ENCODE measurements at regions not wholly inside any gene's neighbourhood (a gene's known extent, or its start where the extent isn't known, plus 50 kb on each side); places are given as distances from the start of the nearest gene placed in this dataset.
"Not testable (repeated sequence)": the region's sequence is repeated elsewhere in the genome, so short reads cannot be mapped to it uniquely, and the experiment has no call there.

GRCh38 chr20:26214991-26215390 lies 518.3 kb upstream of the ZNF337 start:
- Histone ChIP-seq H3K9me3 (no peaks in the 10 kb centered on the region), H3K4me3 (no peak overlapping the region), H3K36me3 (no peaks in the 10 kb centered on the region), H3K27ac (no peak overlapping the region), H3K27me3 (no peaks in the 10 kb centered on the region), H3K9ac (ENCODE audit: low read depth in 2 of 2, low read length in 2 of 2) (no peak overlapping the region), H3K4me1 (no peaks in the 10 kb centered on the region)
- intact Hi-C loops (cut with DNase I), result no loop called here
- no peak for DNase-seq
- no peak for TF ChIP-seq CTCF (IDR thresholded peaks at IDR 0.05)

DNA sequence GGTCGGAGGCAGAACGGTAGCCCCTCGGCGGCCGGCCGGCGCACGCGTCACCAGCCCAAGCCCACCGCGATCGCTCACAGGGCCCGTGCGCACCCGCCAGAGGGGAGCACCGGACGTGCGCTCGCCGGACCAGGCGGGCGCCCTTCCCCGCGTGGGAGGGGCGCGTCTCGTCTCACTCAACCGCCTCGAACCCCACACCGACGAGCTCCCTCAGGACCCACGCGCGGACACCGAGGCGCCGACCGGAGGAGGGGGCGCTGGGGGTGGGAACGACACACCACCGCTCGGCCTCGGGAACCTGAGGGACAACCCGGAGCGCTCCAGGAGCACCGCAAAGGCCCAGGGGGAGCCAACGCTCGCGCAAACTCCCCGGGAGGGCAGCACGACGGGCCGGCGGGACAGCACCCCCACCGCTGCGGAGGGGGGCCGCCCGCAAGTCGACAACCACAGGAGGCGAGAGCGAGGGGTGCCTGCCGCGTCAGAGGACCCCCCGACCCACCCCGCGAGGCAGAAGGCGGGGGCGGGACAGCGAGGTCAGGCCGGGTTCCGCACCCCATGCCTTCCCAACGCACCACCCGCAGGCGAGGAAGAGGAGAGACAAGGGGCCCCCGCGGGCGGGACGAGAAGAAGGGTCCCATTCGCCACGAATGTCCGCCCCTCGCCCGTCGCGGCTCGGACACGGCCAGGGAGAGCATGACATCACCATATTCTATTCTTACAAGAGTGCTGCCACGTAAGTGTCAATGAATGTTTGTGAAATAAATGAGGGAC lies 512.7 kb upstream of the ZNF337 start:
- Histone ChIP-seq H3K9me3 (no peaks in the 10 kb centered on the region), H3K36me3 (no peaks in the 10 kb centered on the region), H3K9ac (ENCODE audit: low read depth in 2 of 2, low read length in 2 of 2) (no peak overlapping the region), H3K27me3 (peaks cover 13% of the 10 kb centered on the region), H3K4me3 (no peak overlapping the region), H3K4me1 (no peaks in the 10 kb centered on the region), H3K27ac (no peak overlapping the region)
- no peak for DNase-seq
- intact Hi-C loops (cut with DNase I), result no loop called here
- TF ChIP-seq CTCF (IDR thresholded peaks at IDR 0.05), result no peak

GRCh38 chr20:26208296-26209091 lies 511.8 kb upstream of the ZNF337 start:
- H3K36me3 ChIP-seq, result no peaks in the 10 kb centered on the region
- intact Hi-C loops (cut with DNase I), result no loop called here
- peaks cover 13% of the 10 kb centered on the region for H3K27me3 ChIP-seq
- DNase-seq, result no peak
- H3K9me3 ChIP-seq, result no peaks in the 10 kb centered on the region
- H3K27ac ChIP-seq, result no peak overlapping the region
- no peaks in the 10 kb centered on the region for H3K4me1 ChIP-seq
- no peak overlapping the region for H3K4me3 ChIP-seq
- no peak for TF ChIP-seq CTCF (IDR thresholded peaks at IDR 0.05)
- no peak overlapping the region for H3K9ac ChIP-seq (ENCODE audit: low read depth in 2 of 2, low read length in 2 of 2)

DNA sequence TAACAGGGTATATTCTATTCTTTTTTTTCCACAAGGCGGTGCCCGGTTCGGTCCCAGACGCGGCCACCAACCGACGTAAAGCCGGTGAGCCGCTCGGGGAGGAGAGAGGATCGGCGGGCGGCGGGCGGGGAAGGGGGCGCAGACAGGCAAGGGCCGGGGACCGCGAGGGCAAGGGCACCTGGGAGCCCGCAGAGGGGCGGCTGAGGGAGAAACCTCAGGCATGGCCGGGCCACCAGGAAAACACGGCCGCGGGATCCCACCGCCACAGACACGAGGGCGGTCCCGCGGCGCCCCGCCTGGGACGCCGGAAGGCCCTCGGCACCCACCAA lies 511.3 kb upstream of the ZNF337 start:
- intact Hi-C loops (cut with DNase I); H3K9ac ChIP-seq (ENCODE audit: low read depth in 2 of 2, low read length in 2 of 2); H3K4me1 ChIP-seq; DNase-seq; H3K36me3 ChIP-seq; H3K4me3 ChIP-seq; H3K9me3 ChIP-seq; H3K27ac ChIP-seq: not testable (repeated sequence)
- H3K27me3 ChIP-seq, result peaks cover 13% of the 10 kb centered on the region

DNA sequence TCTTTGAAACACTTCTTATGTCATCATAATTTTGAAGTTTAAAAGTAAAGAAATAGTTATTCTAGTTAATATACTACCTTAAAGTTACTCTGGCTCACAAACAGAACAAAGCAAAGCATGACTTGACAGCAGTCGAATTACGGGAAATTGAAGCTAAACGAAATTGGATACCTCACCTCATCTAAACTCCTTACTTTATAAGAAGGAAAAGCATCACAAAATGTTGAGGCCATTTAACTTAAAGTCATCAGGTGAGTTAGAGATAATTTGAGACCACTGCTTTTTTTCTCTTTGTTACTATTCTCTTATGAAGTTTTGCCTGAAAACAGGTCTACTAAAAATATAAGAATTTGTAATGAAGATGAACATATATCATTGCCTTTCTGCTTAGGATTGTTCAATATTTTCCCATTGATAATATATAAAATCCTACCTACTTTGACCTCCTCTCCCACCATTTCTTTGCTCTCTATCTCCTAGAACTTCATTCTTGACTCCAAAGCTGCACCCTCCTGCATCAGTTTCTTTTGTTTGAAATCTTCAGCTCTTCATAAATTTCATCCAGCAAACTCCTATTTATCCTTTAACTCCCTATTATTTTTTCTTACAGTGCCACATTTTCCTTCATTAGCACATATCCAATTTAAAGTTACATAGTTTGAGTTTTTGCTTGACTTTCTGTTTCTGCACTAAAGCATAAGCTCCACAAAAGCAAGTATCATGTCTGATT lies 510.7 kb upstream of the ZNF337 start:
- TF ChIP-seq CTCF (IDR thresholded peaks at IDR 0.05), result no peak
- Histone ChIP-seq H3K4me1 (no peaks in the 10 kb centered on the region), H3K9me3 (no peaks in the 10 kb centered on the region), H3K27ac (no peak overlapping the region), H3K27me3 (peaks cover 13% of the 10 kb centered on the region), H3K9ac (ENCODE audit: low read depth in 2 of 2, low read length in 2 of 2) (no peak overlapping the region), H3K36me3 (no peaks in the 10 kb centered on the region), H3K4me3 (no peak overlapping the region)
- no peak for DNase-seq
- intact Hi-C loops (cut with DNase I), result no loop called here
